ENCODE measurements at regions not wholly inside any gene's neighbourhood (a gene's known extent, or its start where the extent isn't known, plus 50 kb on each side); places are given as distances from the start of the nearest gene placed in this dataset.

GRCh38 chr11:112526699-112527416 is 266.2 kb upstream of the PLET1 start (continued):
- TF ChIP-seq ATF2 (IDR thresholded peaks at IDR 0.05; ENCODE audit: low read length) (no peak), SP1 (IDR thresholded peaks at IDR 0.05; ENCODE audit: low read depth, low read length) (no peak)

All from H1 (cell line).